GM18498 (cell line): ENCODE measurements at regions not wholly inside any gene's neighbourhood (a gene's known extent, or its start where the extent isn't known, plus 50 kb on each side); places are given as distances from the start of the nearest gene placed in this dataset.
"Not testable (repeated sequence)": the region's sequence is repeated elsewhere in the genome, so short reads cannot be mapped to it uniquely, and the experiment has no call there.

ENCODE experiments used
- ATAC-seq: cut with Tn5 transposase; IDR thresholded peaks from one replicate; pipeline ENCODE4 v1.9.1; 2021; ENCODE audit warnings: mild to moderate bottlenecking, moderate library complexity; ENCODE audit not compliant: unreplicated experiment

GRCh38 chr5:99089822-99090549 lies 161.2 kb upstream of the CHD1 start:
- ATAC-seq: no peak

GRCh38 chr5:99088309-99088708 lies 159.5 kb upstream of the CHD1 start:
- ATAC-seq: no peak

GRCh38 chr5:99083197-99083596 lies 154.4 kb upstream of the CHD1 start:
- no peak for ATAC-seq

- ATAC-seq: no peak
Measured at GRCh38 chr5:99081711-99082110, 152.9 kb upstream of the CHD1 start.

- ATAC-seq: peak; percentile 91
Measured at GRCh38 chr5:99076723-99077640, 148.2 kb upstream of the CHD1 start.

GRCh38 chr5:99072846-99073245 lies 144.0 kb upstream of the CHD1 start:
- no peak for ATAC-seq

- ATAC-seq: no peak
Measured at GRCh38 chr5:99070822-99071221, 142.0 kb upstream of the CHD1 start.

- no peak for ATAC-seq
Measured at GRCh38 chr5:99070362-99070761, 141.6 kb upstream of the CHD1 start.

- ATAC-seq: peak; percentile 88
Measured at GRCh38 chr5:99068944-99069650, 140.3 kb upstream of the CHD1 start.

- no peak for ATAC-seq
Measured at GRCh38 chr5:99063737-99064136, 134.9 kb upstream of the CHD1 start.

- ATAC-seq: no peak
Measured at GRCh38 chr5:99061711-99062110, 132.9 kb upstream of the CHD1 start.

GRCh38 chr5:99061299-99061698 lies 132.5 kb upstream of the CHD1 start:
- ATAC-seq: no peak

- ATAC-seq: peak; percentile 56
Measured at GRCh38 chr5:99060306-99061261, 131.8 kb upstream of the CHD1 start.

- ATAC-seq: peak; percentile 82
Measured at GRCh38 chr5:99059685-99060084, 130.9 kb upstream of the CHD1 start.

GRCh38 chr5:99058466-99058865 lies 129.7 kb upstream of the CHD1 start:
- ATAC-seq: no peak

GRCh38 chr5:99054972-99055371 lies 126.2 kb upstream of the CHD1 start:
- peak; percentile 47 for ATAC-seq

- no peak for ATAC-seq
Measured at GRCh38 chr5:99045871-99046270, 117.1 kb upstream of the CHD1 start.

- ATAC-seq: not testable (repeated sequence)
Measured at GRCh38 chr5:99043257-99043656, 114.5 kb upstream of the CHD1 start.

GRCh38 chr5:99037668-99038067 lies 108.9 kb upstream of the CHD1 start:
- no peak for ATAC-seq

GRCh38 chr5:99035942-99036341 lies 107.1 kb upstream of the CHD1 start:
- ATAC-seq: no peak
